GM18498 (cell line): ENCODE measurements at regions not wholly inside any gene's neighbourhood (a gene's known extent, or its start where the extent isn't known, plus 50 kb on each side); places are given as distances from the start of the nearest gene placed in this dataset.

ENCODE experiments used
- ATAC-seq: cut with Tn5 transposase; IDR thresholded peaks from one replicate; pipeline ENCODE4 v1.9.1; 2021; ENCODE audit warnings: mild to moderate bottlenecking, moderate library complexity; ENCODE audit not compliant: unreplicated experiment

GRCh38 chr14:44309331-44309730 is 197.8 kb downstream of the FSCB start:
- ATAC-seq, result no peak

- ATAC-seq, result no peak
These were observed 206.2 kb downstream of the FSCB start for GRCh38 chr14:44300916-44301315.

DNA sequence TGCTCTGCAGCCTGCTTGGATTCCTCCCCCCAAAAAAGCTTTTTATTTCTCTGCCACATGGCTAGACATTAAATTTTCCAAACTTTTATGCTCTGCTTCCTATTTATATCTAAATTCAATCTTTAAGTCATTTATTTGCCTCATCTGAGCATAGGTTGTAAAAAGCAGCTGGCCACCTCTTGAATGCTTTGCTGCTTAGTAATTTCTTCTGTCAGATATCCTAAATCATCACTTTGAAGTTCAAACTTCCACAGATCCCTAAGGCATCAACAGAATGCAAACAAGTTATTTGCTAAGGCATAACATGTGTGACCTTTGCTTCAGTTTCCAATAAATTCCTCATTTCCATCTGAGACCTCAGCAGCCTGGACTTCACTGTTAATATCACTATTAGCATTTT is 209.6 kb downstream of the FSCB start:
- ATAC-seq, result no peak

DNA sequence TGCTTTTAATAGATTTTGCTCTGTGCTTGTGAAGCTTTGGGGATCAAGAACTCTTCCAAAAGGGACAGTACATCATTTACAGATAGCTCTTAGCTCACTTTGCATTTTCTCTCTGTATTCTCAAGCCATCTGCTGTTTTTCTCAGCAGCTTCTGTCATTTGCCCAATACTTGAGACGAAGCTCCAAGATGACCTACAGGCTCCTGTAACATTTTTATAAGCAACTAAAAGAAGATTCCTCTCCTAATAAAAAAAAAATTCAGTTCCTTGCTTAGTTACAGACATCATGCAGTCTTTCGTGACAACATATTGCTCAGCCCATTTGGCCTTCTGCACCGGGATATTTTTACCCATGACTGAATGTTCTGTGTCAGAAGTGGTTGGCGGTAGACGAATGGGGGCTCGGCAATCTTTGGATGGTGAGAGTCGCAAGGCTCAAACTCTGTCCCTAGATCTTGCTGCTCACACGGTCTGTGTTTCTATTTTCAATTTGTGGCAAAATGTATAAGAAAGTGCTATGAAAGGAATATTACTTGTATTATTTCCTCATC is 215.6 kb downstream of the FSCB start:
- ATAC-seq, result no peak

DNA sequence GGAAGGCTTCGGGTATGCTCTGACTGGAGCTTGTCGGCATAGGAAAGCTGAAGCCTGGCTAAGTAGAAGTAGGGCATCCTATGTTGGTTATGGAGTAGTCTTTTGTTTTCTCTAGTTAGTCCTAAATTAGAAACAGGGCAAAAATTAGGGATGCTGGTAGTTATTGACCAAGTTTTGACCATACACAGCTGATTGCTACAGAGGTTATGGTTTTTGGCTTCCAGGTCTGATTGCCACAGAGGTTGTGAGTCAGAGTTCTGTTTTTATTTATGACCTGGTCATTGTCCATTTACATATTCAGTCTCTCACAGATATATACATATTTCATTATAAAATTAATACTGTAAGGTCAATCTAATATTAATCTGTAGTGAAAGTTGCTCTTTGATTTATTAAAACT is 219.2 kb downstream of the FSCB start:
- no peak for ATAC-seq

- ATAC-seq, result no peak
These were observed 220.9 kb downstream of the FSCB start for GRCh38 chr14:44286201-44286600.

GRCh38 chr14:44283836-44284235 is 223.2 kb downstream of the FSCB start:
- no peak for ATAC-seq

DNA sequence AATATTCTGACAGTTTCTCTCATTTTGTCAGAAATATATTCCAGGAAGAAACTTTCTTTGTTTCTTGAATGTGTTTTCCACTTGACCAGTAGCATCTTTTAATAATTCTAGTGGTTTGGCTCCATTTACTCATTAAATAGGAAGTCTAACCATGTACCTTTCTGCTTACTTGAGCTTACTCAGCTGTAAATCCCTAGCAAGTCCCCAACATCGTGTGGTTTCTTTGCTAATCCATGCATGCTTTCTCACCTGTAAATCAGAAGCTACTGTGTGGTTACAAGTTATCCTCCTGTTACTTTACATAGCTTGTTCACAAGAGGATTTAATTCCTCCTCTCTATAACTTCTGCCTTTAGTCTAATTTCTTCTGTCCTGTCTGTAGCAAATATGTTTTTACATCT is 227.7 kb downstream of the FSCB start:
- no peak for ATAC-seq

DNA sequence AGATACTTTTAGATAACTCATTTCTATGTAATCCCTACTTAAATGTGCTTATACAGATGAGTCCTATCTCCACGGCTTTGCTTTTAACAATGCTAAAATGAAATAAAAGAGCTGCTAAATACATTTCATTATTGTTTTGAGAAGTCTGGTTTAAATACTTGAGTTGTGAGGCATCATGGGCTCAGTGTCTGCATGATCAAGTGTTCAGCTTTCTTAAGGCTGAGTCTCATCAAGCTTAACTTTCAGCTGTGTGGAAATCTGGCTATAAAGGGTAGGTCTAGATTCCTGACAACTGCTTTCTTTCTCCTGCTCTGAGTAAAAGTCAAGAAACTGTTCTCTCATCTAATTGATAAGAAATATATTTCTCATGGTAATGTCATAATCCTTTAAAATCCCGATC is 235.4 kb downstream of the FSCB start:
- ATAC-seq, result no peak

DNA sequence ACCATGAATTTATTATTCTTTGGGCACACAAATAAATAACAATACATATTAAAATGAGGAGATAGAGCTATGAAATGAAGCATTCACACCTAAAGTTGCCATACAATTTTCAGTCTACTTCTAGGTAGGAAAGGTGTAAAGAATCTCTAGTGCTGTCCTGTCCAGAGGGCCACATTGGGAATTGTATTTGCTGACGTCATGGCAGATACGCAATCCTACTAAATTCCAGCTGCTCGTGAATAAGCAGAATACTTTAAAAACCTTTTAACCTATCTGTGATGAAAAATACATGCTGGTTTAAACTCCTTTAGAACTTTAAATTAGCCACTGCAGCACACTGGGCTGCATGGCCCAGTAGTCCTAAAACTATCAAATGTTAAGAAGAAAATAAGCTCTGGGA is 236.1 kb downstream of the FSCB start:
- ATAC-seq, result no peak

DNA sequence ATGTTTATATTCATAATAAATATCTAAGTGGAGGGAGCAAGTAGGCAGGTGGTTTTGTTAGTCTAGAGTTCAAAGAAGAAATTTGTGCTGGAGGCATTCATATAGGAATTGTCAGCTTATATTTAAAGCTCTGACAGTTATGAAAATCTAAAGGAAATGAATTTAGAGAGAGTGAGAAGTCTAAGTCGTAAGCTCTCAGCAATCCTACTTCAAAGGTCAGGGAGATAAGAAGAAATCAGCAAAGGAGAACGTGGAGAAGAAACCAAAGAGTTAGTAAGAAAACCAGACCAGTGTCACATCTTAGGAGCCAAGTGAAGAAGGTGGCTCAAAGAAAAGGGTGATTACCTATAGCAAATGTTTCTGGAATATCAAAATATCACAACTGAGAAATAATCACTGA is 241.8 kb downstream of the FSCB start:
- ATAC-seq, result no peak

DNA sequence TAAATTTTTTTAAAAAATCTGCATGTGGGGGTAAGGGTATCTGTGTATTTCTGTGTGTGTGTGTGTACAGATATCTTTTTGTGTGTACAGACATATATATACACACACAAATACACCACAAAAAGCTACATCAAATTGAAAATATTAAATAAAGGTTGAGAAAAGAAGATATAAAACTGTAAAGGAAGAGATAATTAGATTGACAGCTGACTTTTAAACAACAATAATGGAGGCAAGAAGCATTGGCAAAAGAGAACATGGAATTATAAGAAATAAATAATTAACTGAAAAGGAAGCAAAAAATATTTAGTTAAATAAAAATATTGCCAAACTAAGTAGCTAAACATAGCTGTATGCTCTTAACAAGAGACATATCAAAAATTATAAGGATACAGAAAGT is 291.4 kb downstream of the FSCB start:
- no peak for ATAC-seq

DNA sequence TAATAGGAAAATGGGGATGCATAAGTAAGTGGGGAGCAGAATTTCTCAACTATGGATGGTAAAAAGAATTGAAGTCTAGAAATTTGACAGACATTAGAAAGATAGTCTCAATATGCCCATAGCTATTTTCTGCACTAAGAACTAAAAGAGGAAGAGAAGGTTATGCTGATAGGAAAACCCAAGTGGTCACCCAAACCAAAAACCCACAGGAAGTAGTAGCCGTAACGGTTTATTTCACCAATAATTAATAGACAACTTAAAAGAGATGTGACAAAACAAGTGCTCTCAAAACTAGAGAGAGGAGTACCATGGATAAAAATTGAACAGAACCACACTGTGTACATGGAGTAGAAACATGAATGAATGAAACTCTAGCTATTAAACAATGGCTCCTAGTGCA is 295.4 kb downstream of the FSCB start:
- ATAC-seq, result no peak

GRCh38 chr14:44204061-44204835 is 302.8 kb downstream of the FSCB start:
- no peak for ATAC-seq

- no peak for ATAC-seq
These were observed 326.1 kb downstream of the FSCB start for GRCh38 chr14:44180975-44181374.

DNA sequence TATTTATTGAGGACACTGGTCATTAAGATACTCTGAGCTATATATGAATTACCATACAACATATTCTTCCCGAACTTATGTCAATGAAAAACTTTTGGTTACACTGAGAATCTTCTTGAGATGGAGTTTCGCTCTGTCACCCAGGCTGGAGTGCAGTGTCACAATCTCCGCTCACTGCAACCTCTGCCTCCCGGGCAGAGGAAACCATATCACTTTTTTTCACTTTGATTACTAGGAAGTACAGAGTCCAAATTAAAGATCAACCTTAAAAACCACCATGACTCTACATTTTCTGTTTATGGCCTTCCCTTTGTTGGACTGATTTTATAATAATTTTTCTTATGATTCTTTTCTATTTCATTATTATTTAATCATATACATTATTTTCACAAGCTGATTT is 336.5 kb downstream of the FSCB start:
- ATAC-seq, result no peak

GRCh38 chr14:44170101-44170500 is 337.0 kb downstream of the FSCB start:
- no peak for ATAC-seq

DNA sequence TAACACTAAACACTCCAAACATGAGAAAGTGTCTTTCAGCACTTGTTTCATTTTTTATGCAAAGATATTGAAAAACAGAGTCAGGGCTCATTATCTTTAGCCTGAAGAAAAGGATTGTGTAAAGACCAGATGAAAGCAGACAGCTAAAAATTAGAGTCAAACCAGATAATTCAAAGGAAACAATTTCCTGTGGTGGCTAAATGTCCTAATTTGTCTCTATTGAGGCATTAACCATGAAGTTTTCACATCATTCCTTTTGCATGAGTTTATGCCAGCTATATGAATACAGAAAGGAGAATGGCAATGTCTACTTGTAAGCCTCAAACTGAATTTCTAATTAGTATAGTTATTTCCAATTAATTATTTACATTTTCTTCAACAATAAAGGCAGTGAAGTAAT is 338.5 kb downstream of the FSCB start:
- ATAC-seq, result no peak

- no peak for ATAC-seq
These were observed 340.5 kb downstream of the FSCB start for GRCh38 chr14:44166611-44167010.

DNA sequence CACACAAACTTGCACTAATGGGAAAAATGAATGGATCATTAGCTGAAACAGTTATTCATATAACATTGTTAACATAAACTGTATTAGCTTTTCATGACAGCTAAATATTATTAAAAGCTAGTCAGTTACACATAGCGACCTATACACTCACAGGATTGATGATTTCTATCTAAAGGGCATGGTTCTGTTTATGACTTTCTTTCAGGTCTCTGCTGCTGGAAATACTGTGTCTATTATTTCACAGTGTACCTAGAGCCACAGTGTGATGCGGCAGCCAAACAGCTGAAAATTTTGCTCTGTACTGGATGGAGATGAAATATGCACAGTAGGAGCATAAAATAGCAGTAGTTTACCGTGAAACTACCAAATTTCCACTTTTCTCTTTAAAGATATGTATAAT is 341.1 kb downstream of the FSCB start:
- no peak for ATAC-seq

- ATAC-seq, result no peak
These were observed 341.8 kb downstream of the FSCB start for GRCh38 chr14:44165286-44165685.

DNA sequence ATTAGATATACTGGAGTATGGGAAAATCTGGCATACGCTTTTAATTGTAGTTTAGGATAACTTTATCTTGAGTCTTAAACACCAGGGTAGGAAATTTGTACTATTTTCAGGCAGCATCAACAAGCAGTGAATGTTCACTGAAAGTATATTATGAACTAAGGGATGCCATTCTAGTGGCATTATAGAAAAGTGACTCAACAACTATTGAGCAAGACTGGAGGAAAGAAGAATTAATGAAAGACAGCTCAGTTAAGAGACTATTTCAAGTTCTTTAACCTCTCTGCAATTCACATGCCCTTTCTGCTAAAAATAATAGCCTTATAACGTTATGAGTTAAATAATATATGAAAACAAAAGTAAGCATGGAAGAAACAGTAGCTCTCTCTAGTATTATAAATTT is 343.1 kb downstream of the FSCB start:
- ATAC-seq, result no peak

DNA sequence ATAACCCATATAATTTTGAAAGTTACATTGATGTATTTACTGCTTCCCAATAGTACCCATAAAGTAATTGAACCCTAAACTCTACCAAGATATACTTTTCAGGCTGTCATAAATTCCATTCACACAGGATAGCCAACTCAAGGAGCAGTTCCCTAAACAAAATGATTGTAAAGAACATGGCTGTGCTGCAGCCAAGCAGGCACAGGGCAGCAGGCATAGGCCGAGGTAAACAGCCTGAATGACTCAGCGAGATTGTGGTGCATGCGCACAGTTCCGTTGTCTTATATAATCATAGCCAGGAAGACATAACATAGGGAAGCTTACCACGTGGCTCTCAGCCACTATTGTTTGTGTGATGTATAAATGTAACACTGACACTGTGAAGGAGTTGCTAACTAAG is 344.9 kb downstream of the FSCB start:
- no peak for ATAC-seq
